ENCODE measurements at regions not wholly inside any gene's neighbourhood (a gene's known extent, or its start where the extent isn't known, plus 50 kb on each side); places are given as distances from the start of the nearest gene placed in this dataset.

DNA sequence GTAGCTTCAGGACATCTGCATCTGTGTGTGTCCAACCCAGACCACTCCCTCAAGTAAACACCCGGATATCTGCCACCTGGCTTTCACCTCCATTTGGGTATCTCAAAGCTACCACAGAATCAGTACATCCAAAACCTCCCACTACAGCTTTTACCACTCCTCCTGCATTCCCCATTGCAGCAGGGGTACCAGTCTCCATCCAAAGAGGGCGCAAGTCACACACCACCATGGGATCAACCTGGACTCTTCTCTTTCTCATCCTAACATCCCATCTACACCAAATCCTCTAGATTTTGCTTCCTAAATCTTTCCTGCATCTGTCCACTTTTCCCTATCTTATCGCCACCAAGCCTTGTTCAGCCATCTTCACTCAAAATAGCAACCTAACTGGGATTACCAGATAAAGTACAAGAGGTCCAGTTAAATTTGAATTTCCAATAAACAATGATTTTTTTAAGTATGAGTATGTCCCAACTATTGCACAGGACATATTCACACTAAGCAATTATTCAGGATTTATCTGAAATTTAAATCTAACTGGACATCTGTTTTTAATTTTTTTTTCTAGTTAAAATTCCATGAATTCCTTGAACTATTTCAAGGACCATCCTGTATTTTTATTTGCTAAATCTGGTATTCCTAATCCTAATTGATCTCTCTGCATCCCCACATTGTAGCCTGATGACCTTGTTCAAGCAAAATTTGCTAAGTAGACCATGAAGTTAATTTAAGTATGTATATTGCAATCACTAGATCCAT is 164.3 kb upstream of the MLN start:
- no peak overlapping the region for H3K4me3 ChIP-seq (ENCODE audit: control insufficient read depth, low read depth, low read length)
- TF ChIP-seq, protein P1, sequence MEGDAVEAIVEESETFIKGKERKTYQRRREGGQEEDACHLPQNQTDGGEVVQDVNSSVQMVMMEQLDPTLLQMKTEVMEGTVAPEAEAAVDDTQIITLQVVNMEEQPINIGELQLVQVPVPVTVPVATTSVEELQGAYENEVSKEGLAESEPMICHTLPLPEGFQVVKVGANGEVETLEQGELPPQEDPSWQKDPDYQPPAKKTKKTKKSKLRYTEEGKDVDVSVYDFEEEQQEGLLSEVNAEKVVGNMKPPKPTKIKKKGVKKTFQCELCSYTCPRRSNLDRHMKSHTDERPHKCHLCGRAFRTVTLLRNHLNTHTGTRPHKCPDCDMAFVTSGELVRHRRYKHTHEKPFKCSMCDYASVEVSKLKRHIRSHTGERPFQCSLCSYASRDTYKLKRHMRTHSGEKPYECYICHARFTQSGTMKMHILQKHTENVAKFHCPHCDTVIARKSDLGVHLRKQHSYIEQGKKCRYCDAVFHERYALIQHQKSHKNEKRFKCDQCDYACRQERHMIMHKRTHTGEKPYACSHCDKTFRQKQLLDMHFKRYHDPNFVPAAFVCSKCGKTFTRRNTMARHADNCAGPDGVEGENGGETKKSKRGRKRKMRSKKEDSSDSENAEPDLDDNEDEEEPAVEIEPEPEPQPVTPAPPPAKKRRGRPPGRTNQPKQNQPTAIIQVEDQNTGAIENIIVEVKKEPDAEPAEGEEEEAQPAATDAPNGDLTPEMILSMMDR (conservative IDR thresholded peaks at IDR 0.05; ENCODE audit: control insufficient read depth, insufficient read depth, low read depth, low read length): peak; percentile 32
- peak; percentile 6 for DNase-seq (ENCODE audit: low read depth)

DNA sequence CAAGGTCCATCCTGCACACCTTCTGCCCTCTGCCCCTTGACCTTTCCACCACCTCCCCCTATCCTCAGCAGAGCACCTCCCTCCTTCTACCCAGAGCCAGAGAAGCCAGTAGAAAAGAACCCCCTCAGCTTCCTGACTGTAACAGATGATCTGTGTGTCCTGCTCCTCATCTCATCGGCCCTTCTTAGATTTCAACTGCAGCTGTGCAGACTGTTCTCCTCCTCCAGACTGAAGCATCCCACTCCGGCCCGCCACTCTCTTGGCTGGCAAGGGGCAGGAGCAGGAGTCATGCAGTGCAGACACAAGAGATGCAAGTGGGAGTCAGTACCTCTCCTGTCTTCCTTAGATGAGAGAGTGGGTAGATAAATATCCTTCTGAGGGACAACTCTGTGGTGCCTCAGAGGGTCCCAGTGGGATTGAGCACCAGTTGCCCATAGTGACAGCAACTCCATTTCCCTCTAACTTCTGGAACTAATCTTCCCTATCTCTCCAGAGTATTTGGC is 163.5 kb upstream of the MLN start:
- DNase-seq (ENCODE audit: low read depth): no peak
- H3K4me3 ChIP-seq (ENCODE audit: control insufficient read depth, low read depth, low read length): no peak overlapping the region
- TF ChIP-seq, protein P1 (conservative IDR thresholded peaks at IDR 0.05; ENCODE audit: control insufficient read depth, insufficient read depth, low read depth, low read length): no peak

DNA sequence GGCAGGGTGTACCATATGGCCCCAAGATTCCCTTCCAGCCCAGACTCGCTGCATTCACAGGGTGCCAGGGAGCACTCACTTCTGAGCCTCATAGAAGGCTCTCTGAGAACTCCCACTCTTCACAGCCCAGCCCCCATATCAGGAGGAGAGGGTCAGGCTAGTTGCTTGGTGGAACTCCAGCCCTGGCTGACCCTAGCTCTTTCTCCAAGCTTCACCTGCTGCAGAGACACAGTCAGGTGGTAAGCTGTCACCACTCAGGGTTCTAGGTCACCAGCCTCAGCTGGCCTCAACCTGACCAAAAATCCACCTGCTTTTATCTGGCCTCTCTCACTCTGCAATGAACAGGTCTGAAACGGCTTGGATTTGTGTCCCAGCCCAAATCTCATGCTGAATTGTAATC is 162.7 kb upstream of the MLN start:
- TF ChIP-seq, protein P1 (conservative IDR thresholded peaks at IDR 0.05; ENCODE audit: control insufficient read depth, insufficient read depth, low read depth, low read length): no peak

DNA sequence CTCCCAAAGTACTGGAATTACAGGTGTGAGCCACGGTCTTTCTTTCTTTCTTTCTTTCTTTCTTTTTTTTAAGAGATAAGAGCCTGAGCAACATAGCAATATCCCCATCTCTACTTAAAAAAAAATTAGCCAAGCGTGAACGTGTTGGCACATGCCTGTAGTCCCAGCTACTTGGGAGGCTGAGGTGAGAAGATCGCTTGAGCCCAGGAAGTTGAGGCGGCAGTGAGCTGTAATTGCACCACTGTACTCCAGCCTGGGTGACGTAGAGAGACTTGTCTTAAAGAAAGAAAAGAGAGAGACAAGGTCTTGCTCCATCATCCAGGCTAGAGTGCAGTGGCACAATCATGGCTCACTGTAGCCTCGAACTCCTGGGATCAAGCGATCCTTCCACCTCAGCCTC is 162.0 kb upstream of the MLN start:
- TF ChIP-seq, protein P1 (conservative IDR thresholded peaks at IDR 0.05; ENCODE audit: control insufficient read depth, insufficient read depth, low read depth, low read length): no peak
- DNase-seq (ENCODE audit: low read depth): no peak
- H3K4me3 ChIP-seq (ENCODE audit: control insufficient read depth, low read depth, low read length): no peak overlapping the region

More for the DNA sequence above, 162.7 kb upstream of the MLN start:
- DNase-seq (ENCODE audit: low read depth): no peak
- no peak overlapping the region for H3K4me3 ChIP-seq (ENCODE audit: control insufficient read depth, low read depth, low read length)

DNA sequence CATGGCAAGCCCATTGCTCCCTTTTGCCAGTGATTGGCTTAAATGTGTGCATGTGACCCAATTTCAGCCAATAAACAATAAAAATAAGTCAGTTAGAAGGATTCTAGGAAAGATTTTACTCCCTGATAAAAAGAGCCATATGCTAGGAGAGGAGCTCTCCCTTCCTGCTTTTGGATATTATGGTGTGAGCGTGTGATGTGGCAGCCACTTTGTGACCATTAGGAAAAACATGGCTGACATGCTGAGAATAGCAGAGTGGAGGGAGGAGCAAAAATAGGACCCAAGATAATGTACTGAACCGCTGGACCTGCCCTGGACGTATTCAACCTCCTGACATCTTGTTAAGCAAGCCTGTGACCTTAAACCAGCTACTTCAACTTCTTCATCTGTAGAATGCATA is 160.6 kb upstream of the MLN start:
- DNase-seq (ENCODE audit: low read depth): no peak
- no peak overlapping the region for H3K4me3 ChIP-seq (ENCODE audit: control insufficient read depth, low read depth, low read length)
- TF ChIP-seq, protein P1 (conservative IDR thresholded peaks at IDR 0.05; ENCODE audit: control insufficient read depth, insufficient read depth, low read depth, low read length): no peak

DNA sequence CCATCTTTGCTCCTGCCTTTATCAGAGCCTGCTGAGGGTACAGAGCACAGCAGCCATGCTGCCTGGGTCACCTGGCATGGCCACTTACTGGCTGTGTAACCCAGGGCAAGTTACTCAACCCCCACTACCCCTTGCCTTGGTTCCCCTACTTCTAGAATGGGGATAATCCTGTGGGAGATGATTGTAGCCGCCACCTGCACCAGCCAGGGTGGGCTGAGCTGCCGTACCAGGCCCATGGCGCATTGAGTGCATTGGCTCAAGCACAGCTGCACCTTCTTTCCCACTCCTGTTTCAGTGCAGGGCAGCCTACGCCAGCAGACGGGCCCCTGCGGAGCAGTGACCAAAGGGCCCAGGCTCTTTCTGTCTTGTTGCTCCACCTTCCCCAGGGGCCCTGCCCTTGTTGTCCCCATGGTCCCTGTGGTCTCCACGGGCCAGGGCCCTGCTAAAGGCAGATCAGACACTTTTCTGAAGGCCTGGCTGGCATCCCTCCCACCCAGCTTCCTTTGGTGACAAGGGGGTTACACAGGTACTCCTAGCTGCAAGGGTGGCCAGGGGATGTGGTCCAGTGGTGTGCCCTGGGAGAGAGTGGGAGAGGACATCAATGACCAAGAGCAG is 159.4 kb upstream of the MLN start:
- DNase-seq (ENCODE audit: low read depth): no peak
- no peak overlapping the region for H3K4me3 ChIP-seq (ENCODE audit: control insufficient read depth, low read depth, low read length)
- TF ChIP-seq, protein P1 (conservative IDR thresholded peaks at IDR 0.05; ENCODE audit: control insufficient read depth, insufficient read depth, low read depth, low read length): no peak

All from fibroblast of mammary gland (primary cell).